DMS 273 (cell line): ENCODE measurements at regions not wholly inside any gene's neighbourhood (a gene's known extent, or its start where the extent isn't known, plus 50 kb on each side); places are given as distances from the start of the nearest gene placed in this dataset.

ENCODE experiments used
- DNase-seq: peaks from one replicate; lab custom pipeline; 2025; ENCODE audit not compliant: unreplicated experiment; lab: John Stamatoyannopoulos, UW

DNA sequence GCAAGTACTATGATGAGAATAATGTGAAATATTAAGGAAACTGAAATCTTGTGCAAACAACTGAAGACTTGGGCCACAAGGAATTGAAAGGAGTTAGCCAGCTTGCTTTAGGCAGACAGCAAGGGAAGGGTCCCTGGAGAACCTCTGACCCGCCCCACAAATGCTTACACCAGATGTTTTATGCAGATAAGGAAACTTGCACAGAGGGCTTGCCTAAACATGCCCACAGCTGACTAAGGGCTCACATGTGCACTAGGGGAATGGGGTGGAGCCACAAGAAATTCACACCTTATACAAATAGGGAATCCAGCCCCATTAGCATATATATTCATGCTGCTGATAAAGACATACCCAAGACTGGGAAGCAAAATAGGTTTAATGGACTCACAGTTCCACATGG, 86.1 kb upstream of the CYYR1 start:
- DNase-seq, result peak; percentile 50

DNA sequence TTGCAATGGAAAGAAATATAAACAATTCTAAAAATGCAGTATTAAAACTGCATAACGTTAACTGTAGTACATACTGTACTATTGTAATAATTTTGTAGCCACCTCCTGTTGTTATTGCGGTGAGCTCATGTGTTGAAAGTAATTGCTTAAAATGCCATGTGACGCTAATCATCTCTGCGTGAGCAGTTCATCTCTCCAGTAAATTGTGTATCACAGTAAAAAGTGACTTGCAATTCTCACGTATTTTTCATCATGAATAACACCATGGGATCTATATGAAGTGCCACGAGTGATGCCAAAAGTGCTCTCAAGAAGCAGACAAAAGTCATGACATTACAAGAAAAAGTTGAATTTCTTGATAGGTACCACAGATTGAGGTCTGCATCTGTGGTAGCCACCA, 82.4 kb upstream of the CYYR1 start:
- DNase-seq, result no peak

DNA sequence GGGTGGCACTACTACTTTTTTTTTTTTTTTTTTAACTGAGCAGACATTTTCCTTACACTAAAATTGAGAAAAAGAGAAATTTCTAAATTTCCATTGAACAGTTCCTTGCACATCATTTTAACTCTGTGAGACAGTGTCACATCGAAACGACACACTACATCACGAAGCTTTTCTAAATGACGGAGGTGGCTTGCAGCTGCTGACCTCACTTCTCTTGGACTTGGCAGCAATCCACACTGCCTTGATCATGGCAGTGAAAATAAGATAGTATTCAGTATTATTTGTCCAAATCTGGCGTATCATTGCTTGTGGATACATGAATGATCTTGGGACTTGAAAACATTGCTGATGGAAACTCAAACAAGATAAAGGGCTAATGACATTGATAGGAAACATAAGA, 80.3 kb upstream of the CYYR1 start:
- DNase-seq, result no peak

DNA sequence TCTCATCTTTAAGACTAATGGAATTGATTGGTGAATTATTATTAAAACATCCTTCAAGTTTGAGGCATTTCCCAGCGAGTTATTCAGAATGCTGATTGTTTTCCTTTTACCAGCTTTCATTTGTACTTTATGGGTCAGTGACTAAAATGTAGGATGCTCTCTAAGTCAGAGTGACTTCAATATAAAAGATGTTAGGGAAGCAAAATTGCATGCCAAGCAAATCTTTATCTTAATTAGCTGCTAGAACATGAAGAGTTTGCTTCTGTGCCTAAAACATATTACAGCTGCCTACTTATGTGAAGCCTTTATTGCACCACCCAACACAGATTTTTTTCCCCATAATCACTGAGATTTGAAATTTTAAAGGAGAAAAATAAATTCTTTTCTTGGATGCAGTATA, 79.8 kb upstream of the CYYR1 start:
- no peak for DNase-seq

- no peak for DNase-seq
Observed at GRCh38 chr21:26641062-26641461, 68.0 kb upstream of the CYYR1 start.

- DNase-seq, result peak; percentile 13
Observed at GRCh38 chr21:26637201-26637745, 64.2 kb upstream of the CYYR1 start.

- DNase-seq, result no peak
Observed at GRCh38 chr21:26635681-26636080, 62.6 kb upstream of the CYYR1 start.

- no peak for DNase-seq
Observed at GRCh38 chr21:26632691-26633090, 59.6 kb upstream of the CYYR1 start.

DNA sequence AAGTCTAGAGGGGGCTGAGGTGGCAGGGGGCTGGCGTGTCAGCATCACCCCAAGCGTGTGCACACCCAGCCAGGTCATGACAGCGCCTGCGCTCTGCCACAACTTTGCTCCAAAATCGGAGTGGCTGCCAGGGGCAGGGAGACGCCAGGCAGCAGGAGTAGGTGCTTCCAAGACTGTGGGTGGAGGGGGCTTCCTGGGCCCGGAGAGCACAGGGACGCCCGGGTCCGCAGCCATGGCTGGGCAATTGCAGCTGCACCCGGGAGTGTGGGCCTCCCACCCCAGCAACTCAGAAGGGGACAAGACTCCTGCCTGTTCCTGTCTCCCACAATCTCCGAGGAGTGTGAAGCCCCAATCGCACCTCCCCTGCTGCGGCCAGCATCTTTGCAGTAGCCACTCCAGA, 53.1 kb upstream of the CYYR1 start:
- DNase-seq, result no peak

DNA sequence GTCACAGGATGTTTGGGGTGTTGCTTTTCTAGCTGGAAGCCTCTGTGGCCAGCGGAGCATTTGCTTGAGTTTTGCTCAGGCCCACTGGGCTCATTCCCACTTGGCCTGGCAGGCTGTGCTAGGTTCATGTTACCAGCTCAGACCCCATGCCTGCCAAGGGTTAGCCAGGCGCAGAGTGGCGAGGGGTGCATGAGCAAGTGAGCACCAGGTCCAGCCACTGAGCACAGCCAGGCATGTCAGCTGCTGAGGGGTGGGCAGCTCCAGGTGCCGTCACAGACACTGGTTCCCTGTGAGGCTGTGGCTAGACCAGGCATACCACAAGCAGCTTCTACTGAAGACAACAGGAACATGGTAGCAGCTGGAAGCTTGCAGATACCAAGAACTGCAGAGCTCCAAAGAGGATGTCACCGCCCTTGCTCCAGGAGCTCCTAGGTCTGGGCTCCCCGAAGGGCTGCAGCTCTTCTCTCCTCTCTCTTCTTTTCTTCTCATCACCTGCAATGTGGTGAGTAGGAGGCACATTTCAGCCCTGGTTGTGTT, 52.0 kb upstream of the CYYR1 start:
- DNase-seq, result no peak
